Spleen (tissue), 7 donors: ENCODE measurements at regions not wholly inside any gene's neighbourhood (a gene's known extent, or its start where the extent isn't known, plus 50 kb on each side); places are given as distances from the start of the nearest gene placed in this dataset.

Experiments
- POLR2A ChIP-seq, 3 donors: fragments of 450-650 bp; IDR thresholded peaks; one replicate each; pipeline ENCODE4 v1.5.1; 2017; ENCODE audit warnings: antibody characterized with exemption in 3 of 3, mild to moderate bottlenecking in 1 of 3
- TF ChIP-seq, protein P1 (sequence below), 11 experiments: fragments of 200-600 bp in 7 of 11; fragments of 450-650 bp in 4 of 11; sonication (generic) in 4 of 11; IDR thresholded peaks in 8 of 11; conservative IDR thresholded peaks in 3 of 11; 1 replicate in 7 of 11; 2 replicates in 4 of 11; pipeline versions ENCODE4 v1.4.0 to v1.8.0; 2016 to 2021; ENCODE audit warnings: antibody characterized with exemption in 11 of 11, inconsistent platforms in 4 of 11, mild to moderate bottlenecking in 1 of 11
- donor health status: DM: no; HTN: no; CAD: no; lungs with moderate emphysema.
- donor health status: DM: no; HTN: no; CAD: no.
- donor health status: DM: no; HTN: no; CAD: no.

GRCh38 chr12:4133029-4133428 is 140.5 kb upstream of the CCND2 start:
- TF ChIP-seq, protein P1, sequence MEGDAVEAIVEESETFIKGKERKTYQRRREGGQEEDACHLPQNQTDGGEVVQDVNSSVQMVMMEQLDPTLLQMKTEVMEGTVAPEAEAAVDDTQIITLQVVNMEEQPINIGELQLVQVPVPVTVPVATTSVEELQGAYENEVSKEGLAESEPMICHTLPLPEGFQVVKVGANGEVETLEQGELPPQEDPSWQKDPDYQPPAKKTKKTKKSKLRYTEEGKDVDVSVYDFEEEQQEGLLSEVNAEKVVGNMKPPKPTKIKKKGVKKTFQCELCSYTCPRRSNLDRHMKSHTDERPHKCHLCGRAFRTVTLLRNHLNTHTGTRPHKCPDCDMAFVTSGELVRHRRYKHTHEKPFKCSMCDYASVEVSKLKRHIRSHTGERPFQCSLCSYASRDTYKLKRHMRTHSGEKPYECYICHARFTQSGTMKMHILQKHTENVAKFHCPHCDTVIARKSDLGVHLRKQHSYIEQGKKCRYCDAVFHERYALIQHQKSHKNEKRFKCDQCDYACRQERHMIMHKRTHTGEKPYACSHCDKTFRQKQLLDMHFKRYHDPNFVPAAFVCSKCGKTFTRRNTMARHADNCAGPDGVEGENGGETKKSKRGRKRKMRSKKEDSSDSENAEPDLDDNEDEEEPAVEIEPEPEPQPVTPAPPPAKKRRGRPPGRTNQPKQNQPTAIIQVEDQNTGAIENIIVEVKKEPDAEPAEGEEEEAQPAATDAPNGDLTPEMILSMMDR (IDR thresholded peaks at IDR 0.05 in 8 of 11, conservative IDR thresholded peaks at IDR 0.05 in 3 of 11): no peak
- TF ChIP-seq POLR2A (IDR thresholded peaks at IDR 0.05): no peak
